K562 (cell line): ENCODE measurements at regions not wholly inside any gene's neighbourhood (a gene's known extent, or its start where the extent isn't known, plus 50 kb on each side); places are given as distances from the start of the nearest gene placed in this dataset.

Experiments
- ATAC-seq: fragments of 200-7000 bp; cut with Tn5 transposase; 3 replicates; pipeline ENCODE4 v1.9.1; 2020; ENCODE audit warnings: moderate library complexity
- BruUV-seq: library from RNA; stranded (reverse); fragments of 400-500 nt; replicated peaks from 2 replicates; lab custom pipeline; 2021; lab: Mats Ljungman, UMichigan
- CTCF ChIA-PET: fragments of 300-600 bp; formaldehyde crosslinking; extraction: SDS; loops from one replicate; lab custom pipeline; 2021; ENCODE audit warnings: low intra/inter-chr PET ratio; lab: Yijun Ruan, JAX
- POLR2A ChIA-PET: fragments of 300-600, 350-650 bp; sonication (Branson Sonifier 250); formaldehyde crosslinking; extraction: SDS; loops from one replicate; lab custom pipeline; 2021; ENCODE audit warnings: antibody characterized with exemption, inconsistent platforms; lab: Yijun Ruan, JAX
- DNase-seq, 4 experiments: peaks; one replicate each; pipeline versions ENCODE4 v3.0.0 to v3.0.0-alpha.2; 2011 to 2018; ENCODE audit warnings: low spot score in 3 of 4, mixed read lengths in 3 of 4; ENCODE audit errors: extremely low read depth in 1 of 4
- FAIRE-seq: peaks from 2 replicates; lab custom pipeline; 2011; peaks lifted over from hg19 to GRCh38; lab: Jason Lieb, UNC
- H2AFZ ChIP-seq: 2 replicates; pipeline ENCODE4 v1.6.0; 2011; ENCODE audit warnings: low read depth, low read length, control low read depth, inconsistent platforms
- H3K27ac ChIP-seq: fragments of 200-600 bp; 3 replicates; pipeline ENCODE4 v1.8.0; 2011; ENCODE audit warnings: low read depth, mild to moderate bottlenecking, control low read depth, inconsistent platforms, low read length, moderate library complexity, mixed read lengths; ENCODE audit errors: extremely low read depth
- H3K27me3 ChIP-seq, 2 experiments: fragments of 300-600 bp in 1 of 2; 2 replicates in 1 of 2; 3 replicates in 1 of 2; pipeline versions ENCODE4 v1.6.0 to v1.8.0; 2011; ENCODE audit warnings: inconsistent platforms in 2 of 2, low read length in 2 of 2, mild to moderate bottlenecking in 1 of 2, mixed read lengths in 1 of 2, moderate library complexity in 1 of 2; ENCODE audit not compliant: control insufficient read depth in 2 of 2, insufficient read depth in 2 of 2
- H3K36me3 ChIP-seq: fragments of 300-600 bp; 3 replicates; pipeline ENCODE4 v1.8.0; 2011; ENCODE audit warnings: mild to moderate bottlenecking, low read length, inconsistent platforms; ENCODE audit not compliant: control insufficient read depth, insufficient read depth
- H3K4me1 ChIP-seq, 2 experiments: fragments of 200-600 bp in 1 of 2; replicated peaks in 1 of 2; 2 replicates in 1 of 2; 3 replicates in 1 of 2; pipeline versions ENCODE4 v1.5.1 to v1.8.0; 2011; ENCODE audit warnings: inconsistent platforms in 2 of 2, low read length in 2 of 2, mild to moderate bottlenecking in 1 of 2, mixed read lengths in 1 of 2, moderate library complexity in 1 of 2; ENCODE audit not compliant: control insufficient read depth in 2 of 2, insufficient read depth in 2 of 2
- H3K4me2 ChIP-seq: 2 replicates; pipeline ENCODE4 v1.6.1; 2011; ENCODE audit warnings: low read length, control low read depth, inconsistent platforms, mixed read lengths; ENCODE audit not compliant: insufficient read depth
- H3K4me3 ChIP-seq: fragments of 200-600 bp; sonication (generic), shearing (Covaris generic); 2 replicates; pipeline ENCODE4 v1.5.1; 2016; ENCODE audit warnings: control low read depth, inconsistent platforms
- H3K79me2 ChIP-seq: fragments of 200-600 bp; 3 replicates; pipeline ENCODE4 v1.8.0; 2011; ENCODE audit warnings: low read length, inconsistent platforms; ENCODE audit not compliant: control insufficient read depth, insufficient read depth
- H3K9ac ChIP-seq, 2 experiments: 2 replicates each; pipeline versions ENCODE4 v1.6.0 to v1.6.1; 2011; ENCODE audit warnings: low read depth in 2 of 2, low read length in 2 of 2, control low read depth in 1 of 2, inconsistent platforms in 1 of 2, mild to moderate bottlenecking in 1 of 2, mixed read lengths in 1 of 2; ENCODE audit not compliant: insufficient read depth in 1 of 2
- H3K9me1 ChIP-seq: one replicate; pipeline ENCODE4 v1.6.0; 2011; ENCODE audit warnings: inconsistent platforms, mild to moderate bottlenecking, low read length, moderate library complexity; ENCODE audit not compliant: control insufficient read depth, insufficient read depth
- H3K9me3 ChIP-seq: replicated peaks from 2 replicates; pipeline ENCODE4 v1.5.1; 2011; ENCODE audit warnings: low read depth, low read length, inconsistent platforms; ENCODE audit not compliant: control insufficient read depth, insufficient read depth
- H4K20me1 ChIP-seq: replicated peaks from 2 replicates; pipeline ENCODE4 v1.6.1; 2011; ENCODE audit warnings: low read length, inconsistent platforms, mixed read lengths; ENCODE audit not compliant: control insufficient read depth, insufficient read depth
- CBX1 ChIP-seq: sonication (generic); IDR thresholded peaks from 2 replicates; pipeline ENCODE4 v1.6.1; 2016; ENCODE audit warnings: antibody characterized with exemption, low read depth, mild to moderate bottlenecking
- CBX3 ChIP-seq, 2 experiments: IDR thresholded peaks; 1 replicate in 1 of 2; 2 replicates in 1 of 2; pipeline ENCODE4 v1.6.1; 2012; ENCODE audit warnings: inconsistent platforms in 2 of 2, low read length in 2 of 2, borderline replicate concordance in 1 of 2, control low read depth in 1 of 2
- HCFC1 ChIP-seq: IDR thresholded peaks from 2 replicates; pipeline ENCODE4 v1.6.1; 2012; ENCODE audit warnings: low read depth, low read length, improper control_type of control experiment
- SMARCB1 ChIP-seq: IDR thresholded peaks from 2 replicates; pipeline ENCODE4 v1.6.1; 2011; ENCODE audit warnings: improper control_type of control experiment, low read depth; ENCODE audit not compliant: insufficient read length
- SRSF3 ChIP-seq: fragments of 200-400 bp; formaldehyde crosslinking; IDR thresholded peaks from 2 replicates; pipeline ENCODE4 v1.6.1; 2016; ENCODE audit warnings: mild to moderate bottlenecking, low read length, moderate library complexity; ENCODE audit not compliant: insufficient read depth
- TAF1 ChIP-seq: IDR thresholded peaks from 2 replicates; pipeline ENCODE4 v1.6.1; 2011; ENCODE audit warnings: mild to moderate bottlenecking, low read length, moderate library complexity; ENCODE audit not compliant: insufficient read depth, control insufficient read depth, severe bottlenecking; ENCODE audit errors: extremely low read depth
- U2AF2 ChIP-seq: fragments of 200-400 bp; formaldehyde crosslinking; optimal IDR thresholded peaks from 2 replicates; pipeline ENCODE3; 2017; ENCODE audit warnings: low read depth, mild to moderate bottlenecking, low read length
- WGBS: fragments of 100-300 bp; shearing (Covaris generic); methylation state at CpG from one replicate; pipeline ENCODE4 v1.1.6; 2016; ENCODE audit warnings: low coverage, mixed read lengths; ENCODE audit not compliant: insufficient coverage; ENCODE audit errors: missing lambda C conversion rate; 5-methylcytosine and 5-hydroxymethylcytosine counted together
- in situ Hi-C: fragments of 300-500 bp; cut with MboI; formaldehyde crosslinking; loops from 4 replicates; pipeline ENCODE4 v1.15.0; 2018; ENCODE audit warnings: inconsistent platforms, mixed read lengths
- intact Hi-C: fragments of 100-400 bp; cut with micrococcal nuclease; formaldehyde crosslinking; loops from 2 replicates; pipeline ENCODE4 v1.14.2; 2022
- TF ChIP-seq, protein P1 (sequence below): sonication (generic); formaldehyde crosslinking; IDR thresholded peaks from 2 replicates; pipeline ENCODE4 v1.4.0; 2020; ENCODE audit warnings: mild to moderate bottlenecking, missing genetic modification reagents

DNA sequence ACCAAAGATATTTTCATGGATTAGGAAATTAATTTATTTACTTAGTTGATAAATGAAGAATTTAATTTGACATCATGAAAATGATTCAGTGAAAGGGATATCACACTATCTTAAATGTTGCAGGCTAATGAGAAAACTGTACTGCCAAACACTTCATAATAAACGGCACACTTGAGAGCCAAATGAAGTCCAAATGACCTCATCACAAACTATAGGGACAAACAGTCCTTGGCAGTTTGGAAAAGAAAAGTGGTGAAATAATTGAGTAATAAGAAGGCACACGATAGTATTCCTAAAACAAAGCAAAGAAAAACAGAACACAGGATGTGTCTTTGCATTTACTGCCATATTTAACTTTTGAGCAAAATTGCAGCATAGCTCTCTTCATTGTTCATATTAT, 116.9 kb upstream of the TLR4 start (continued):
- TF ChIP-seq, protein P1, sequence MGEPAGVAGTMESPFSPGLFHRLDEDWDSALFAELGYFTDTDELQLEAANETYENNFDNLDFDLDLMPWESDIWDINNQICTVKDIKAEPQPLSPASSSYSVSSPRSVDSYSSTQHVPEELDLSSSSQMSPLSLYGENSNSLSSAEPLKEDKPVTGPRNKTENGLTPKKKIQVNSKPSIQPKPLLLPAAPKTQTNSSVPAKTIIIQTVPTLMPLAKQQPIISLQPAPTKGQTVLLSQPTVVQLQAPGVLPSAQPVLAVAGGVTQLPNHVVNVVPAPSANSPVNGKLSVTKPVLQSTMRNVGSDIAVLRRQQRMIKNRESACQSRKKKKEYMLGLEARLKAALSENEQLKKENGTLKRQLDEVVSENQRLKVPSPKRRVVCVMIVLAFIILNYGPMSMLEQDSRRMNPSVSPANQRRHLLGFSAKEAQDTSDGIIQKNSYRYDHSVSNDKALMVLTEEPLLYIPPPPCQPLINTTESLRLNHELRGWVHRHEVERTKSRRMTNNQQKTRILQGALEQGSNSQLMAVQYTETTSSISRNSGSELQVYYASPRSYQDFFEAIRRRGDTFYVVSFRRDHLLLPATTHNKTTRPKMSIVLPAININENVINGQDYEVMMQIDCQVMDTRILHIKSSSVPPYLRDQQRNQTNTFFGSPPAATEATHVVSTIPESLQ (CRISPR knock-in tag): no peak
- TF ChIP-seq CBX1 (no peak), SRSF3 (no peak), U2AF2 (no peak), CBX3 (IDR thresholded peaks at IDR 0.05; ENCODE audit: borderline replicate concordance in 1 of 2, low read length in 2 of 2) (no peak), SMARCB1 (no peak), TAF1 (no peak)

DNA sequence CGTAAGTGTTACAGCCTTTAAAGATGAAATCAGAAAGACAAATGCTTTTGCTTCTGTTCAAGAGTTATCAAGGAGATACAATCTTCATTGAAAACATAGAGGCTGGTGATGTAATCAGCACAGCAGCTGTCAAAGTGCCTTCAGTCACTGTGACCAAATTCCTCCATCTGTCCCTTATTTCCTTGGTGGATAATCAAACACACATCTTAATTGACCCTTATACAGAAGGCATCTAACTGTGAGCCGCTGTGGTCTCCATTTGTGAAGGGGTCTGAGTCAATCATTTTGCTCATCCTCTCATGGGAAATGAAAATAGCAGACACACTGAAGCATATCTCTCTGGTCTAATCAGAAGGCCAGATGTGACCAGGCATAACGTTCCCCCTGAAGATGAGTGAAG, 130.1 kb upstream of the TLR4 start:
- H3K9ac ChIP-seq: no peak overlapping the region
- BruUV-seq: no TSS peak
- H3K9me3 ChIP-seq: no peaks in the 10 kb centered on the region
- no peak overlapping the region for H2AFZ ChIP-seq
- no peaks in the 10 kb centered on the region for H3K79me2 ChIP-seq
- DNase-seq (no peak), FAIRE-seq (no peak), ATAC-seq (no peak)
- no peak for TF ChIP-seq HCFC1
- intact Hi-C loops (no loop called here), in situ Hi-C loops (no loop called here)
- H3K27ac ChIP-seq: no peak overlapping the region
- no peaks in the 10 kb centered on the region for H3K36me3 ChIP-seq
- H3K4me3 ChIP-seq: no peak overlapping the region
- H3K27me3 ChIP-seq: no peaks in the 10 kb centered on the region
- ChIA-PET POLR2A (no interaction called here), CTCF (no interaction called here)
- H3K4me1 ChIP-seq: no peaks in the 10 kb centered on the region
- H4K20me1 ChIP-seq: no peaks in the 10 kb centered on the region
- no peak overlapping the region for H3K4me2 ChIP-seq
- H3K9me1 ChIP-seq: no peaks in the 10 kb centered on the region
- WGBS: 0% methylated on average over 3 of the region's 3 CpGs
